Naive B cell (primary cell): ENCODE measurements at regions not wholly inside any gene's neighbourhood (a gene's known extent, or its start where the extent isn't known, plus 50 kb on each side); places are given as distances from the start of the nearest gene placed in this dataset.
"Not testable (repeated sequence)": the region's sequence is repeated elsewhere in the genome, so short reads cannot be mapped to it uniquely, and the experiment has no call there.

Experiments
- ATAC-seq, 2 donors: fragments of 150-1000 bp; cut with Tn5 transposase; 2 replicates each; pipeline ENCODE4 v1.10.0; 2021; ENCODE audit warnings: low read depth in 2 of 2, mild to moderate bottlenecking in 2 of 2, moderate library complexity in 2 of 2
- DNase-seq: peaks from one replicate; pipeline ENCODE4 v3.0.0; 2022
- H3K27ac Mint-ChIP-seq, 6 donors: one replicate each; pipeline ENCODE4 v1.8.0; 2020 to 2022; ENCODE audit warnings: mild to moderate bottlenecking in 6 of 6, mixed read lengths in 6 of 6, moderate library complexity in 5 of 6, inconsistent platforms in 2 of 6
- H3K27me3 Mint-ChIP-seq, 3 donors: one replicate each; pipeline ENCODE4 v1.8.0; 2021 to 2022; ENCODE audit warnings: mixed read lengths in 3 of 3, mild to moderate bottlenecking in 1 of 3
- H3K36me3 Mint-ChIP-seq, 2 donors: one replicate each; pipeline ENCODE4 v1.8.0; 2020 to 2022; ENCODE audit warnings: mixed read lengths in 2 of 2, inconsistent platforms in 1 of 2, mild to moderate bottlenecking in 1 of 2
- H3K4me1 Mint-ChIP-seq, 3 donors: one replicate each; pipeline ENCODE4 v1.8.0; 2020 to 2022; ENCODE audit warnings: mixed read lengths in 3 of 3, inconsistent platforms in 1 of 3, mild to moderate bottlenecking in 1 of 3, moderate library complexity in 1 of 3
- H3K4me3 Mint-ChIP-seq, 8 donors: one replicate each; pipeline ENCODE4 v1.8.0; 2020 to 2022; ENCODE audit warnings: mild to moderate bottlenecking in 8 of 8, mixed read lengths in 8 of 8, moderate library complexity in 8 of 8, inconsistent platforms in 2 of 8
- H3K9me3 Mint-ChIP-seq, 7 donors: one replicate each; pipeline ENCODE4 v1.8.0; 2020 to 2022; ENCODE audit warnings: mixed read lengths in 7 of 7, mild to moderate bottlenecking in 5 of 7, inconsistent platforms in 2 of 7, moderate library complexity in 1 of 7

GRCh38 chr16:73116576-73116975 lies 68.6 kb upstream of the ZFHX3 start:
- Mint-ChIP-seq H3K4me1 (no peaks in the 10 kb centered on the region), H3K36me3 (peaks cover 0 to 4% of the 10 kb centered on the region in 2 donors), H3K27me3 (no peaks in the 10 kb centered on the region), H3K4me3 (no peak overlapping the region), H3K27ac (no peak overlapping the region), H3K9me3 (peaks cover 2 to 22% (median 12%) of the 10 kb centered on the region in 7 donors)
- ATAC-seq (no peak), DNase-seq (no peak)

GRCh38 chr16:73113336-73113735 lies 65.4 kb upstream of the ZFHX3 start:
- DNase-seq (no peak), ATAC-seq (no peak)
- no peak overlapping the region for H3K4me3 Mint-ChIP-seq
- H3K27me3 Mint-ChIP-seq: peaks cover 0 to 5% (median 0%) of the 10 kb centered on the region in 3 donors
- H3K27ac Mint-ChIP-seq: no peak overlapping the region
- peaks cover 0 to 16% (median 10%) of the 10 kb centered on the region in 7 donors for H3K9me3 Mint-ChIP-seq
- no peaks in the 10 kb centered on the region for H3K4me1 Mint-ChIP-seq
- peaks cover 0 to 4% of the 10 kb centered on the region in 2 donors for H3K36me3 Mint-ChIP-seq

GRCh38 chr16:73108195-73108963 lies 60.5 kb upstream of the ZFHX3 start:
- Mint-ChIP-seq H3K27ac (peak overlapping the region in 1 of 6 donors; percentile 34), H3K36me3 (no peaks in the 10 kb centered on the region), H3K9me3 (no peaks in the 10 kb centered on the region), H3K4me3 (no peak overlapping the region), H3K27me3 (peaks cover 0 to 5% (median 2%) of the 10 kb centered on the region in 3 donors), H3K4me1 (no peaks in the 10 kb centered on the region)
- ATAC-seq: no peak
- DNase-seq: no peak

GRCh38 chr16:73107371-73107770 lies 59.4 kb upstream of the ZFHX3 start:
- no peaks in the 10 kb centered on the region for H3K36me3 Mint-ChIP-seq
- ATAC-seq: no peak
- H3K4me1 Mint-ChIP-seq: no peaks in the 10 kb centered on the region
- peaks cover 0 to 6% (median 5%) of the 10 kb centered on the region in 3 donors for H3K27me3 Mint-ChIP-seq
- H3K27ac Mint-ChIP-seq: peak overlapping the region in 1 of 6 donors; percentile 54
- DNase-seq: no peak
- H3K9me3 Mint-ChIP-seq: no peaks in the 10 kb centered on the region
- H3K4me3 Mint-ChIP-seq: no peak overlapping the region

GRCh38 chr16:73106329-73107034 lies 58.6 kb upstream of the ZFHX3 start:
- no peaks in the 10 kb centered on the region for H3K4me1 Mint-ChIP-seq
- no peaks in the 10 kb centered on the region for H3K36me3 Mint-ChIP-seq
- H3K27me3 Mint-ChIP-seq: peaks cover 0 to 11% (median 9%) of the 10 kb centered on the region in 3 donors
- no peak overlapping the region for H3K4me3 Mint-ChIP-seq
- H3K27ac Mint-ChIP-seq: no peak overlapping the region
- H3K9me3 Mint-ChIP-seq: no peaks in the 10 kb centered on the region
- DNase-seq: no peak
- no peak for ATAC-seq

GRCh38 chr16:73101568-73101967 lies 53.6 kb upstream of the ZFHX3 start:
- Mint-ChIP-seq H3K36me3 (no peaks in the 10 kb centered on the region), H3K9me3 (peaks cover 0 to 2% (median 0%) of the 10 kb centered on the region in 7 donors), H3K4me3 (peak overlapping the region in 1 of 8 donors; percentile 71), H3K4me1 (no peaks in the 10 kb centered on the region), H3K27ac (no peak overlapping the region), H3K27me3 (peaks cover 0 to 11% (median 9%) of the 10 kb centered on the region in 3 donors)
- ATAC-seq (no peak), DNase-seq (no peak)

- not testable (repeated sequence) for ATAC-seq, H3K4me3 Mint-ChIP-seq, H3K4me1 Mint-ChIP-seq, DNase-seq, H3K36me3 Mint-ChIP-seq, H3K9me3 Mint-ChIP-seq, H3K27ac Mint-ChIP-seq
- H3K27me3 Mint-ChIP-seq: peaks cover 0 to 11% (median 9%) of the 10 kb centered on the region in 3 donors
Measured at GRCh38 chr16:73099601-73100000, 51.7 kb upstream of the ZFHX3 start.
